B cell (primary cell): ENCODE measurements at regions not wholly inside any gene's neighbourhood (a gene's known extent, or its start where the extent isn't known, plus 50 kb on each side); places are given as distances from the start of the nearest gene placed in this dataset.

Experiments
- ATAC-seq: fragments of 200-7000 bp; cut with Tn5 transposase; one replicate; pipeline ENCODE4 v1.10.0; 2021; ENCODE audit warnings: low read depth, mild to moderate bottlenecking, moderate number of reproducible peaks, moderate library complexity
- CTCF ChIA-PET: fragments of 350-600 bp; sonication (Branson Sonifier 250); formaldehyde crosslinking; loops from one replicate; lab custom pipeline; 2021; ENCODE audit warnings: antibody characterized with exemption, inconsistent platforms; lab: Charles Lee
- POLR2A ChIA-PET: fragments of 350-600 bp; sonication (Branson Sonifier 250); formaldehyde crosslinking; loops from one replicate; lab custom pipeline; 2021; ENCODE audit warnings: antibody characterized with exemption; lab: Charles Lee
- DNase-seq: peaks from one replicate; pipeline ENCODE4 v3.0.0; 2013
- H2AFZ ChIP-seq: 2 replicates; pipeline ENCODE4 v1.6.1; 2012; ENCODE audit warnings: mild to moderate bottlenecking, low read depth, low read length; ENCODE audit not compliant: insufficient read depth, poor library complexity, severe bottlenecking
- H3K27ac ChIP-seq, 2 donors: 1 replicate in 1 of 2; 2 replicates in 1 of 2; pipeline ENCODE4 v1.5.1; 2012 to 2013; ENCODE audit warnings: low read length in 2 of 2, mild to moderate bottlenecking in 2 of 2, moderate library complexity in 1 of 2
- H3K27me3 ChIP-seq, 4 experiments: fragments of 200-600 bp in 1 of 4; sonication (generic) in 1 of 4; replicated peaks in 1 of 4; 1 replicate in 2 of 4; 2 replicates in 2 of 4; pipeline versions ENCODE4 v1.6.1 to v1.7.0; 2013 to 2016; ENCODE audit warnings: low read length in 3 of 4, mild to moderate bottlenecking in 2 of 4, mixed read lengths in 1 of 4, moderate library complexity in 1 of 4; ENCODE audit not compliant: insufficient read depth in 4 of 4, control insufficient read depth in 3 of 4; ENCODE audit errors: control extremely low read depth in 1 of 4
- H3K36me3 ChIP-seq, 2 experiments: replicated peaks in 1 of 2; 1 replicate in 1 of 2; 2 replicates in 1 of 2; pipeline versions ENCODE4 v1.6.1 to v1.7.1; 2013; ENCODE audit warnings: low read length in 1 of 2; ENCODE audit not compliant: insufficient read depth in 2 of 2, control insufficient read depth in 1 of 2; ENCODE audit errors: control extremely low read depth in 1 of 2, extremely low read depth in 1 of 2
- H3K4me1 ChIP-seq, 2 donors: fragments of 200-600 bp in 1 of 2; sonication (generic) in 1 of 2; 1 replicate in 1 of 2; 2 replicates in 1 of 2; pipeline versions ENCODE4 v1.5.1 to v1.6.1; 2013 to 2017; ENCODE audit warnings: low read length in 2 of 2; ENCODE audit not compliant: control insufficient read depth in 2 of 2, insufficient read depth in 2 of 2
- H3K4me2 ChIP-seq: replicated peaks from 2 replicates; pipeline ENCODE3; 2012; ENCODE audit warnings: mild to moderate bottlenecking, low read depth, low read length; ENCODE audit not compliant: poor library complexity, severe bottlenecking
- H3K4me3 ChIP-seq, 5 experiments: fragments of 200-600 bp in 1 of 5; sonication (generic) in 1 of 5; 1 replicate in 3 of 5; 2 replicates in 2 of 5; pipeline versions ENCODE4 v1.5.1 to v1.7.0; 2011 to 2016; ENCODE audit warnings: low read length in 4 of 5, mild to moderate bottlenecking in 4 of 5, low read depth in 2 of 5, control low read depth in 1 of 5, moderate library complexity in 1 of 5; ENCODE audit not compliant: insufficient read depth in 1 of 5; ENCODE audit errors: control extremely low read depth in 1 of 5, extremely low read depth in 1 of 5
- H3K79me2 ChIP-seq: fragments of 200-600 bp; sonication (generic); one replicate; pipeline ENCODE4 v1.6.0; 2016; ENCODE audit warnings: low read length; ENCODE audit not compliant: control insufficient read depth, insufficient read depth
- H3K9ac ChIP-seq: fragments of 200-600 bp; sonication (generic); 2 replicates; pipeline ENCODE4 v1.6.1; 2017; ENCODE audit warnings: mild to moderate bottlenecking, low read length, moderate library complexity
- H3K9me3 ChIP-seq, 3 donors: one replicate each; pipeline versions ENCODE4 v1.6.1 to v1.7.1; 2013; ENCODE audit warnings: low read length in 2 of 3; ENCODE audit not compliant: control insufficient read depth in 2 of 3, insufficient read depth in 1 of 3; ENCODE audit errors: control extremely low read depth in 1 of 3
- H4K20me1 ChIP-seq: 2 replicates; pipeline ENCODE4 v1.6.0; 2012; ENCODE audit warnings: mild to moderate bottlenecking, low read length; ENCODE audit not compliant: insufficient read depth, control insufficient read depth, poor library complexity, severe bottlenecking
- H3K27ac Mint-ChIP-seq: one replicate; pipeline ENCODE4 v1.8.0; 2021; ENCODE audit warnings: mixed read lengths
- H3K27me3 Mint-ChIP-seq: one replicate; pipeline ENCODE4 v1.8.0; 2021; ENCODE audit warnings: mixed read lengths
- H3K4me1 Mint-ChIP-seq: one replicate; pipeline ENCODE4 v1.8.0; 2021; ENCODE audit warnings: mixed read lengths
- H3K4me3 Mint-ChIP-seq: one replicate; pipeline ENCODE4 v1.8.0; 2021; ENCODE audit warnings: mixed read lengths
- H3K9me3 Mint-ChIP-seq: one replicate; pipeline ENCODE4 v1.8.0; 2022; ENCODE audit warnings: mixed read lengths; ENCODE audit not compliant: insufficient read depth
- CTCF ChIP-seq: fragments of 200-600 bp; IDR thresholded peaks from one replicate; pipeline ENCODE4 v1.8.0; 2022; ENCODE audit warnings: antibody characterized with exemption, mild to moderate bottlenecking
- EZH2 ChIP-seq: IDR thresholded peaks from 2 replicates; pipeline ENCODE4 v1.6.1; 2012; ENCODE audit warnings: borderline replicate concordance, low read depth, mild to moderate bottlenecking, moderate library complexity, low read length; ENCODE audit not compliant: insufficient read depth, poor library complexity, severe bottlenecking
- WGBS: methylation state at CpG from one replicate; pipeline ENCODE4 v1.1.5; 2013; ENCODE audit warnings: missing lambda C conversion rate; ENCODE audit not compliant: insufficient coverage; 5-methylcytosine and 5-hydroxymethylcytosine counted together
- intact Hi-C: fragments of 100-400 bp; cut with micrococcal nuclease; formaldehyde crosslinking; loops from one replicate; pipeline ENCODE4 v1.10.0; 2022

GRCh38 chr1:211206981-211207380, 52.2 kb upstream of the RCOR3 start:
- no peaks in the 10 kb centered on the region for H4K20me1 ChIP-seq
- H3K27me3 ChIP-seq = no peaks in the 10 kb centered on the region
- H3K9me3 ChIP-seq = no peaks in the 10 kb centered on the region
- Mint-ChIP-seq H3K4me1 (no peaks in the 10 kb centered on the region), H3K27ac (no peak overlapping the region), H3K9me3 (no peaks in the 10 kb centered on the region), H3K27me3 (peaks cover 8% of the 10 kb centered on the region), H3K4me3 (no peak overlapping the region)
- H2AFZ ChIP-seq = no peak overlapping the region
- no peak overlapping the region for H3K27ac ChIP-seq
- no peaks in the 10 kb centered on the region for H3K79me2 ChIP-seq
- no peak overlapping the region for H3K4me2 ChIP-seq
- WGBS = 95% methylated on average over 33 of the region's 33 CpGs
- DNase-seq (no peak), ATAC-seq (no peak)
- ChIA-PET POLR2A (no interaction called here), CTCF (no interaction called here)
- intact Hi-C loops = no loop called here
- no peaks in the 10 kb centered on the region for H3K36me3 ChIP-seq
- TF ChIP-seq CTCF = no peak
- no peak for TF ChIP-seq EZH2
- H3K4me3 ChIP-seq = no peak overlapping the region
- no peak overlapping the region for H3K9ac ChIP-seq
- H3K4me1 ChIP-seq = no peaks in the 10 kb centered on the region

- Histone ChIP-seq H3K4me2 (no peak overlapping the region), H2AFZ (no peak overlapping the region), H3K79me2 (no peaks in the 10 kb centered on the region), H3K9ac (no peak overlapping the region), H3K27me3 (peaks cover 0 to under 1% (median 0%) of the 10 kb centered on the region in 4 experiments), H3K9me3 (peaks cover 0 to 5% (median 0%) of the 10 kb centered on the region in 3 donors), H3K4me1 (no peaks in the 10 kb centered on the region), H3K27ac (no peak overlapping the region), H3K4me3 (no peak overlapping the region), H3K36me3 (no peaks in the 10 kb centered on the region), H4K20me1 (no peaks in the 10 kb centered on the region)
- no peak for DNase-seq
- Mint-ChIP-seq H3K4me3 (no peak overlapping the region), H3K9me3 (peaks cover 2% of the 10 kb centered on the region), H3K4me1 (no peaks in the 10 kb centered on the region), H3K27me3 (peaks cover 27% of the 10 kb centered on the region), H3K27ac (no peak overlapping the region)
- no peak for ATAC-seq
- POLR2A ChIA-PET = no interaction called here
- TF ChIP-seq CTCF (no peak), EZH2 (no peak)
- CTCF ChIA-PET = no interaction called here
- no CpG with 5 or more reads among the region's 5 CpGs for WGBS
- intact Hi-C loops = no loop called here
Observed at GRCh38 chr1:211200311-211200710, 58.9 kb upstream of the RCOR3 start.
